GM18499 (cell line): ENCODE measurements at regions not wholly inside any gene's neighbourhood (a gene's known extent, or its start where the extent isn't known, plus 50 kb on each side); places are given as distances from the start of the nearest gene placed in this dataset.
"Not testable (repeated sequence)": the region's sequence is repeated elsewhere in the genome, so short reads cannot be mapped to it uniquely, and the experiment has no call there.

ENCODE experiments used
- ATAC-seq: cut with Tn5 transposase; IDR thresholded peaks from one replicate; pipeline ENCODE4 v1.9.1; 2021; ENCODE audit warnings: moderate number of reproducible peaks; ENCODE audit not compliant: insufficient read depth, unreplicated experiment

GRCh38 chrX:118211891-118212816 is 95.5 kb upstream of the KLHL13 start:
- peak; percentile 46 for ATAC-seq

GRCh38 chrX:118212817-118213183 is 96.2 kb upstream of the KLHL13 start:
- peak; percentile 79 for ATAC-seq

- no peak for ATAC-seq
Observed at GRCh38 chrX:118215346-118215745, 98.7 kb upstream of the KLHL13 start.

- ATAC-seq: no peak
Observed at GRCh38 chrX:118216087-118216486, 99.5 kb upstream of the KLHL13 start.

- no peak for ATAC-seq
Observed at GRCh38 chrX:118216509-118216908, 99.9 kb upstream of the KLHL13 start.

- ATAC-seq: no peak
Observed at GRCh38 chrX:118218079-118218478, 101.5 kb upstream of the KLHL13 start.

- ATAC-seq: no peak
Observed at GRCh38 chrX:118218940-118219339, 102.3 kb upstream of the KLHL13 start.

GRCh38 chrX:118219866-118220265 is 103.3 kb upstream of the KLHL13 start:
- ATAC-seq: no peak

- ATAC-seq: no peak
Observed at GRCh38 chrX:118220509-118220908, 103.9 kb upstream of the KLHL13 start.

- ATAC-seq: no peak
Observed at GRCh38 chrX:118221270-118221669, 104.7 kb upstream of the KLHL13 start.

GRCh38 chrX:118221733-118222132 is 105.1 kb upstream of the KLHL13 start:
- no peak for ATAC-seq

- no peak for ATAC-seq
Observed at GRCh38 chrX:118222421-118222820, 105.8 kb upstream of the KLHL13 start.

GRCh38 chrX:118225711-118226428 is 109.3 kb upstream of the KLHL13 start:
- ATAC-seq: peak; percentile 68

GRCh38 chrX:118228041-118228440 is 111.4 kb upstream of the KLHL13 start:
- no peak for ATAC-seq

GRCh38 chrX:118228456-118228855 is 111.8 kb upstream of the KLHL13 start:
- no peak for ATAC-seq

GRCh38 chrX:118231464-118231863 is 114.4 kb upstream of the WDR44 start:
- no peak for ATAC-seq

- no peak for ATAC-seq
Observed at GRCh38 chrX:118239178-118239870, 106.6 kb upstream of the WDR44 start.

GRCh38 chrX:118239913-118240698 is 105.8 kb upstream of the WDR44 start:
- ATAC-seq: no peak

GRCh38 chrX:118246961-118247360 is 98.9 kb upstream of the WDR44 start:
- not testable (repeated sequence) for ATAC-seq

- no peak for ATAC-seq
Observed at GRCh38 chrX:118249146-118249545, 96.8 kb upstream of the WDR44 start.
